ENCODE measurements at regions not wholly inside any gene's neighbourhood (a gene's known extent, or its start where the extent isn't known, plus 50 kb on each side); places are given as distances from the start of the nearest gene placed in this dataset.
"Not testable (repeated sequence)": the region's sequence is repeated elsewhere in the genome, so short reads cannot be mapped to it uniquely, and the experiment has no call there.

DNA sequence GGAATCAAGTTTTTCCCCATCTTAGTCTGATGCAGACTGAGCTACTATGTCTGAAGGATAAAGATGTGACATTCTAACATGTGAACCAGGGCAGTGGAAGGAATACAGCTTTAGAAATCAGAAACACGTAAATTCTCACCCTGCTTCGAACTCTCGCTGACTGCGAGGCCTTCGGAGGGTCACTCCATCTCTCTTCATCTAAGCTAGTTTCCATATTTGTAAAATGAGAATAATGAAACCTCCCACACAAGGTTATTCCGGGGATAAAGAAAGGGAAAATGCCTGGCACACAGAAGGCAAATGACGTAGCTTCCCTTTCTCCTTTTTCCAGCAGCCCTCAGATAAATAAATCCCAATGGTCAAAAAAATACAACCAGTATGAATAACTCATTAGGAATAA is 152.0 kb downstream of the ATP6V0E2 start:
- TF ChIP-seq, protein P1, sequence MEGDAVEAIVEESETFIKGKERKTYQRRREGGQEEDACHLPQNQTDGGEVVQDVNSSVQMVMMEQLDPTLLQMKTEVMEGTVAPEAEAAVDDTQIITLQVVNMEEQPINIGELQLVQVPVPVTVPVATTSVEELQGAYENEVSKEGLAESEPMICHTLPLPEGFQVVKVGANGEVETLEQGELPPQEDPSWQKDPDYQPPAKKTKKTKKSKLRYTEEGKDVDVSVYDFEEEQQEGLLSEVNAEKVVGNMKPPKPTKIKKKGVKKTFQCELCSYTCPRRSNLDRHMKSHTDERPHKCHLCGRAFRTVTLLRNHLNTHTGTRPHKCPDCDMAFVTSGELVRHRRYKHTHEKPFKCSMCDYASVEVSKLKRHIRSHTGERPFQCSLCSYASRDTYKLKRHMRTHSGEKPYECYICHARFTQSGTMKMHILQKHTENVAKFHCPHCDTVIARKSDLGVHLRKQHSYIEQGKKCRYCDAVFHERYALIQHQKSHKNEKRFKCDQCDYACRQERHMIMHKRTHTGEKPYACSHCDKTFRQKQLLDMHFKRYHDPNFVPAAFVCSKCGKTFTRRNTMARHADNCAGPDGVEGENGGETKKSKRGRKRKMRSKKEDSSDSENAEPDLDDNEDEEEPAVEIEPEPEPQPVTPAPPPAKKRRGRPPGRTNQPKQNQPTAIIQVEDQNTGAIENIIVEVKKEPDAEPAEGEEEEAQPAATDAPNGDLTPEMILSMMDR (conservative IDR thresholded peaks at IDR 0.05) = not testable (repeated sequence)
- not testable (repeated sequence) for TF ChIP-seq EZH2 (IDR thresholded peaks at IDR 0.05; ENCODE audit: low read depth)
